Gastrocnemius medialis (tissue), 4 donors: ENCODE measurements at regions not wholly inside any gene's neighbourhood (a gene's known extent, or its start where the extent isn't known, plus 50 kb on each side); places are given as distances from the start of the nearest gene placed in this dataset.

ENCODE experiments used
- ATAC-seq, 2 donors: fragments of 150-250 bp; one replicate each; pipeline ENCODE4 v1.9.1; 2016
- DNase-seq, 2 donors: peaks; one replicate each; pipeline ENCODE4 v3.0.0-alpha.2; 2019
- H3K27ac ChIP-seq, 4 donors: fragments of 200-600 bp; sonication (generic); 1 replicate in 1 of 4; 2 replicates in 3 of 4; pipeline ENCODE4 v1.5.1; 2016 to 2018; ENCODE audit warnings: mild to moderate bottlenecking in 2 of 4, moderate library complexity in 1 of 4
- H3K27me3 ChIP-seq, 3 donors: fragments of 200-600 bp; sonication (generic) in 2 of 3; 1 replicate in 1 of 3; 2 replicates in 2 of 3; pipeline versions ENCODE4 v1.5.1 to v1.6.0; 2016 to 2019; ENCODE audit warnings: mild to moderate bottlenecking in 1 of 3, moderate library complexity in 1 of 3
- H3K36me3 ChIP-seq, 2 donors: fragments of 200-600 bp; sonication (generic) in 1 of 2; one replicate each; pipeline ENCODE4 v1.5.1; 2017 to 2018
- H3K4me1 ChIP-seq, 2 donors: fragments of 200-600 bp; sonication (generic) in 1 of 2; one replicate each; pipeline ENCODE4 v1.5.1; 2016 to 2017; ENCODE audit warnings: mild to moderate bottlenecking in 2 of 2
- H3K4me3 ChIP-seq, 4 donors: fragments of 200-600 bp; sonication (generic) in 3 of 4; 1 replicate in 1 of 4; 2 replicates in 3 of 4; pipeline ENCODE4 v1.5.1; 2016 to 2019; ENCODE audit warnings: mild to moderate bottlenecking in 2 of 4
- H3K9me3 ChIP-seq, 3 donors: fragments of 200-600 bp; sonication (generic) in 2 of 3; 1 replicate in 1 of 3; 2 replicates in 2 of 3; pipeline ENCODE4 v1.5.1; 2016 to 2019
- CTCF ChIP-seq, 5 experiments: fragments of 450-650 bp in 3 of 5; fragments of 200-600 bp in 2 of 5; sonication (generic) in 2 of 5; IDR thresholded peaks in 4 of 5; conservative IDR thresholded peaks in 1 of 5; 1 replicate in 4 of 5; 2 replicates in 1 of 5; pipeline ENCODE4 v1.5.1; 2016 to 2019; ENCODE audit warnings: antibody characterized with exemption in 5 of 5, mild to moderate bottlenecking in 3 of 5, moderate library complexity in 3 of 5
- POLR2A ChIP-seq, 2 donors: fragments of 450-650 bp; IDR thresholded peaks; one replicate each; pipeline ENCODE4 v1.6.1; 2017; ENCODE audit warnings: antibody characterized with exemption in 2 of 2, mild to moderate bottlenecking in 2 of 2, moderate library complexity in 2 of 2
- in situ Hi-C, 4 donors: fragments of 200-750 bp; cut with MboI; loops; one replicate each; pipeline versions ENCODE4 v1.15.0 to v1.8.0; 2017; ENCODE audit warnings: low sequenced_read_pairs in 4 of 4
- intact Hi-C: fragments of 100-400 bp; cut with DNase I; formaldehyde crosslinking; loops from one replicate; pipeline ENCODE4 v1.15.1; 2023; ENCODE audit warnings: low total_unique reads

- H3K27me3 ChIP-seq: no peaks in the 10 kb centered on the region
Observed at GRCh38 chr5:133825631-133826289, 142.7 kb downstream of the C5orf15 start.

DNA sequence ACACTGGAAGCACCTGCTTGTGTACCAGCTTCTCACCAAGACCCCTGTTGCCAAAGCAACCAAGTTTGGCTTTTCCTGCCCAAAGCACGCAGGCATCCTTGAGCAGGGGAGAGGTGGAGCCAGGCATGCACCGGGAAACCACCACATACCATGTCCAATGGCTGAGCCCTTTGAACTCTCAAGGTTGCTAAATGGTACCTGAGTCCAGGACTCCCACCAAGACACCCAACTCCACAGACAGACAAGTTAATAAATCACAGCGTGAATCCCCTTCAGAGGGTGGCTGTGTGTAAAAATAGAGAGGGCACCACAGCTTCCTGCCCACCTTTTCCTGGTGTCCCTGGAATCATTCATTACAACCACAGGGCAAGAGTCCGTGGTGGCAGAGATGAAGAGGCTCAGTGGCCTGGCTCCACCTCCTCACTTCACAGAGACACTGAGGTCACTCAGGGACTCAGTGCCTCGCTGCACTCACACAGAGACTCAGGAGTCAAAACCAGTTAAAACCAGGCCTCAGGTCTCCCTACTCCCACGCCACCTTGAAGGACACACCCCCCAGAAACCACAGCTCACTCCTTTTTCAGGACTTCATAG, 143.7 kb downstream of the C5orf15 start:
- H3K27me3 ChIP-seq: no peaks in the 10 kb centered on the region
- H3K36me3 ChIP-seq: no peaks in the 10 kb centered on the region
- H3K9me3 ChIP-seq: no peaks in the 10 kb centered on the region
- intact Hi-C loops (loop anchor here (5.0 kb wide), 1 partner anchor 168 kb away; no protein-coding TSS in a partner anchor), in situ Hi-C loops (no loop called here)
- no peak for TF ChIP-seq POLR2A (IDR thresholded peaks at IDR 0.05)
- TF ChIP-seq CTCF (IDR thresholded peaks at IDR 0.05 in 4 of 5, conservative IDR thresholded peaks at IDR 0.05 in 1 of 5): no peak
- H3K27ac ChIP-seq: peak overlapping the region in 1 of 4 donors; percentile 61
- ATAC-seq: no peak
- no peak for DNase-seq
- H3K4me1 ChIP-seq: peaks cover 19 to 26% of the 10 kb centered on the region in 2 donors
- no peak overlapping the region for H3K4me3 ChIP-seq

More at GRCh38 chr5:133825631-133826289, 142.7 kb downstream of the C5orf15 start:
- intact Hi-C loops: no loop called here
- TF ChIP-seq CTCF (IDR thresholded peaks at IDR 0.05 in 4 of 5, conservative IDR thresholded peaks at IDR 0.05 in 1 of 5) (no peak), POLR2A (IDR thresholded peaks at IDR 0.05) (no peak)
- in situ Hi-C loops: no loop called here
- no peak overlapping the region for H3K4me3 ChIP-seq
- peaks cover 9 to 16% of the 10 kb centered on the region in 2 donors for H3K4me1 ChIP-seq
- ATAC-seq (peak; percentile 35 to 80), DNase-seq (peak in 1 of 2 donors; percentile 73)
- no peaks in the 10 kb centered on the region for H3K9me3 ChIP-seq
- H3K27ac ChIP-seq: peak overlapping the region in 3 of 4 donors; percentile 38 to 61 (median 57)
- H3K36me3 ChIP-seq: no peaks in the 10 kb centered on the region

GRCh38 chr5:133821889-133822288, 146.5 kb downstream of the C5orf15 start:
- peaks cover 39 to 49% of the 10 kb centered on the region in 2 donors for H3K4me1 ChIP-seq

GRCh38 chr5:133821311-133821741, 147.1 kb downstream of the C5orf15 start:
- no peak overlapping the region for H3K4me3 ChIP-seq
- ATAC-seq (no peak), DNase-seq (no peak)
- no peaks in the 10 kb centered on the region for H3K36me3 ChIP-seq
- in situ Hi-C loops (no loop called here), intact Hi-C loops (loop anchor here (2.0 to 5.0 kb wide), 4 partner anchors 41 to 171 kb away; no protein-coding TSS in a partner anchor)
- no peaks in the 10 kb centered on the region for H3K9me3 ChIP-seq
- H3K4me1 ChIP-seq: peaks cover 39 to 49% of the 10 kb centered on the region in 2 donors
- H3K27me3 ChIP-seq: no peaks in the 10 kb centered on the region
- peak overlapping the region; percentile 81 to 86 (median 83) for H3K27ac ChIP-seq
- TF ChIP-seq POLR2A (IDR thresholded peaks at IDR 0.05): no peak
- TF ChIP-seq CTCF (IDR thresholded peaks at IDR 0.05 in 4 of 5, conservative IDR thresholded peaks at IDR 0.05 in 1 of 5): no peak

More at GRCh38 chr5:133821889-133822288, 146.5 kb downstream of the C5orf15 start:
- H3K4me3 ChIP-seq: no peak overlapping the region
- ATAC-seq: no peak
- in situ Hi-C loops: no loop called here
- H3K27me3 ChIP-seq: no peaks in the 10 kb centered on the region
- peak overlapping the region in 1 of 4 donors; percentile 82 for H3K27ac ChIP-seq
- intact Hi-C loops: loop anchor here (2.0 to 5.0 kb wide), 4 partner anchors 41 to 170 kb away; no protein-coding TSS in a partner anchor
- no peaks in the 10 kb centered on the region for H3K9me3 ChIP-seq
- TF ChIP-seq CTCF (IDR thresholded peaks at IDR 0.05 in 4 of 5, conservative IDR thresholded peaks at IDR 0.05 in 1 of 5) (no peak), POLR2A (IDR thresholded peaks at IDR 0.05) (no peak)
- H3K36me3 ChIP-seq: no peaks in the 10 kb centered on the region
- no peak for DNase-seq
